ENCODE measurements at regions not wholly inside any gene's neighbourhood (a gene's known extent, or its start where the extent isn't known, plus 50 kb on each side); places are given as distances from the start of the nearest gene placed in this dataset.

DNA sequence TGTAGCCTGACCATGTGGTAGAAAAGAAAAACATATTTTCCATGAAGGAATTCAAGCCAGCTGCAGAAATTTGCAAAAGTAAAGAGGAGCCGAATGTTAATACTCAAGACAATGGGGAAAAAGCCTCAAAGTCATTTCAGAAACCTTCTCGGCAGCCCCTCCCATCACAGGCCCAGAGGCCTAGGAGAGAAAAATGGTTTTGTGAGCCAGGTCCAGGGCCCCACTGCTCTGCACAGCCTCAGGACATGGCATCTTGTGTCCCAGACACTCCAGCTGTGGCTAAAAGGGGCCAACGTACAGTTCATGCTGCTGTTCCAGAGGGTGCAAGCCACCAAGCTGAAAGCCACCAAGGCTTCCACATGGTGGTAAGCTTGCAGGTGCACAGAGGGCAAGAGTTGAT, 50.9 kb upstream of the BBS12 start:
- DNase-seq = no peak
- no peaks in the 10 kb centered on the region for H3K27me3 ChIP-seq
- no peaks in the 10 kb centered on the region for H3K9me3 ChIP-seq (replicated peaks in 1 of 3)
- WGBS, 4 donors = 85 to 89% (median 88%) methylated on average over 3 of the region's 3 CpGs
- H3K27ac ChIP-seq = no peak overlapping the region
- no peak overlapping the region for H3K4me3 ChIP-seq
- TF ChIP-seq, protein P1, sequence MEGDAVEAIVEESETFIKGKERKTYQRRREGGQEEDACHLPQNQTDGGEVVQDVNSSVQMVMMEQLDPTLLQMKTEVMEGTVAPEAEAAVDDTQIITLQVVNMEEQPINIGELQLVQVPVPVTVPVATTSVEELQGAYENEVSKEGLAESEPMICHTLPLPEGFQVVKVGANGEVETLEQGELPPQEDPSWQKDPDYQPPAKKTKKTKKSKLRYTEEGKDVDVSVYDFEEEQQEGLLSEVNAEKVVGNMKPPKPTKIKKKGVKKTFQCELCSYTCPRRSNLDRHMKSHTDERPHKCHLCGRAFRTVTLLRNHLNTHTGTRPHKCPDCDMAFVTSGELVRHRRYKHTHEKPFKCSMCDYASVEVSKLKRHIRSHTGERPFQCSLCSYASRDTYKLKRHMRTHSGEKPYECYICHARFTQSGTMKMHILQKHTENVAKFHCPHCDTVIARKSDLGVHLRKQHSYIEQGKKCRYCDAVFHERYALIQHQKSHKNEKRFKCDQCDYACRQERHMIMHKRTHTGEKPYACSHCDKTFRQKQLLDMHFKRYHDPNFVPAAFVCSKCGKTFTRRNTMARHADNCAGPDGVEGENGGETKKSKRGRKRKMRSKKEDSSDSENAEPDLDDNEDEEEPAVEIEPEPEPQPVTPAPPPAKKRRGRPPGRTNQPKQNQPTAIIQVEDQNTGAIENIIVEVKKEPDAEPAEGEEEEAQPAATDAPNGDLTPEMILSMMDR (IDR thresholded peaks at IDR 0.05) = no peak
- TF ChIP-seq POLR2A (IDR thresholded peaks at IDR 0.05) = no peak
- intact Hi-C loops (cut with DNase I) = no loop called here
- H3K36me3 ChIP-seq (replicated peaks in 1 of 2) = no peaks in the 10 kb centered on the region
- no peaks in the 10 kb centered on the region for H3K4me1 ChIP-seq (replicated peaks in 1 of 2)
